Hepatocyte (in vitro differentiated cells): ENCODE measurements at regions not wholly inside any gene's neighbourhood (a gene's known extent, or its start where the extent isn't known, plus 50 kb on each side); places are given as distances from the start of the nearest gene placed in this dataset.

Experiments used
- EZH2 ChIP-seq: fragments of 200-600 bp; sonication (generic); IDR thresholded peaks from 2 replicates; pipeline ENCODE4 v1.6.1; 2016; ENCODE audit warnings: antibody characterized with exemption, mild to moderate bottlenecking, borderline replicate concordance
- TF ChIP-seq, protein P1 (sequence below): fragments of 200-600 bp; sonication (generic); IDR thresholded peaks from 2 replicates; pipeline ENCODE4 v1.5.1; 2016; ENCODE audit warnings: antibody characterized with exemption, mild to moderate bottlenecking; ENCODE audit not compliant: poor library complexity

DNA sequence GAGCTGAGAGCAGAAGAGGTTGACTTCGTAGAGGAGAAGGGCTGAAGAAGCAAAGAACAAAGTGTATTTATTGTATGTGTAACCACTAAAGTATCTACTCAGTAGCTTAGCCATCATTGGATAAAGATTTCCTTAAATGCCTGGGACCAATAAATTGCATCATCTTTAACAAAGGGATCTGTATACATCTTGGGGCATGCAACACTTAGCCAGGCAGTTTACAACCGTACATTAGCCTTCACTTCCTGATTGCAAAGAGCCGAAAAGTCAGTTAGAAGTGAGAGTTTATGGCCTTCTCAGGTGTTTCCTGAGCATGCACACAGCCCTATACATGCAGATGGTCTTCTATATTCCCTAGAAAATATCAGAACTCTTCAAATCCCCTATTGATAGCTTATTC lies 68.0 kb upstream of the MAGED1 start:
- TF ChIP-seq, protein P1, sequence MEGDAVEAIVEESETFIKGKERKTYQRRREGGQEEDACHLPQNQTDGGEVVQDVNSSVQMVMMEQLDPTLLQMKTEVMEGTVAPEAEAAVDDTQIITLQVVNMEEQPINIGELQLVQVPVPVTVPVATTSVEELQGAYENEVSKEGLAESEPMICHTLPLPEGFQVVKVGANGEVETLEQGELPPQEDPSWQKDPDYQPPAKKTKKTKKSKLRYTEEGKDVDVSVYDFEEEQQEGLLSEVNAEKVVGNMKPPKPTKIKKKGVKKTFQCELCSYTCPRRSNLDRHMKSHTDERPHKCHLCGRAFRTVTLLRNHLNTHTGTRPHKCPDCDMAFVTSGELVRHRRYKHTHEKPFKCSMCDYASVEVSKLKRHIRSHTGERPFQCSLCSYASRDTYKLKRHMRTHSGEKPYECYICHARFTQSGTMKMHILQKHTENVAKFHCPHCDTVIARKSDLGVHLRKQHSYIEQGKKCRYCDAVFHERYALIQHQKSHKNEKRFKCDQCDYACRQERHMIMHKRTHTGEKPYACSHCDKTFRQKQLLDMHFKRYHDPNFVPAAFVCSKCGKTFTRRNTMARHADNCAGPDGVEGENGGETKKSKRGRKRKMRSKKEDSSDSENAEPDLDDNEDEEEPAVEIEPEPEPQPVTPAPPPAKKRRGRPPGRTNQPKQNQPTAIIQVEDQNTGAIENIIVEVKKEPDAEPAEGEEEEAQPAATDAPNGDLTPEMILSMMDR: no peak
- TF ChIP-seq EZH2: no peak
